Suprapubic skin (tissue), 3 donors: ENCODE measurements at regions not wholly inside any gene's neighbourhood (a gene's known extent, or its start where the extent isn't known, plus 50 kb on each side); places are given as distances from the start of the nearest gene placed in this dataset.

ENCODE experiments used
- POLR2AphosphoS5 ChIP-seq, 3 donors: sonication (generic); formaldehyde crosslinking; IDR thresholded peaks; one replicate each; pipeline ENCODE4 v1.6.1; 2017; ENCODE audit warnings: antibody characterized with exemption in 3 of 3
- TF ChIP-seq, protein P1 (sequence below), 2 donors: fragments of 200-600 bp in 1 of 2; fragments of 450-650 bp in 1 of 2; sonication (generic) in 1 of 2; IDR thresholded peaks; one replicate each; pipeline ENCODE4 v1.5.1; 2016 to 2019; ENCODE audit warnings: antibody characterized with exemption in 2 of 2, mild to moderate bottlenecking in 1 of 2, moderate library complexity in 1 of 2

DNA sequence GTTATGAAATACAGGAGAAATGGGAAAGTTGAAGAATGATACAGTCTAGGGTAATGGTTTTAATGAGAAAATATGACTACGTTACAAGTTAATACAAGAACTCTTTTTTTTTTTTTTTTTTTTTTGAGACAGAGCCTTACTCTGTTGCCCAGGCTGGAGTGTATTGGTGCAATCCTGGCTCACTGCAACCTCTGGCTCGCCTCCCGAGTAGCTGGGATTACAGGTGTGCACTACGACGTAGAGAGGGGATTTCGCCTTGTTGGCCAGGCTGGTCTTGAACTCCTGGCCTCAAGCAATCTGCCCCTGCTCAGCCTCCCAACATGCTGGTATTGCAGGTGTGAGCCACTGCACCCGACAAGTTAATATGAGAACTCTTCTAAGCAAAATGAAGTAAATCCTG is 77.1 kb upstream of the SELENOP start:
- TF ChIP-seq, protein P1, sequence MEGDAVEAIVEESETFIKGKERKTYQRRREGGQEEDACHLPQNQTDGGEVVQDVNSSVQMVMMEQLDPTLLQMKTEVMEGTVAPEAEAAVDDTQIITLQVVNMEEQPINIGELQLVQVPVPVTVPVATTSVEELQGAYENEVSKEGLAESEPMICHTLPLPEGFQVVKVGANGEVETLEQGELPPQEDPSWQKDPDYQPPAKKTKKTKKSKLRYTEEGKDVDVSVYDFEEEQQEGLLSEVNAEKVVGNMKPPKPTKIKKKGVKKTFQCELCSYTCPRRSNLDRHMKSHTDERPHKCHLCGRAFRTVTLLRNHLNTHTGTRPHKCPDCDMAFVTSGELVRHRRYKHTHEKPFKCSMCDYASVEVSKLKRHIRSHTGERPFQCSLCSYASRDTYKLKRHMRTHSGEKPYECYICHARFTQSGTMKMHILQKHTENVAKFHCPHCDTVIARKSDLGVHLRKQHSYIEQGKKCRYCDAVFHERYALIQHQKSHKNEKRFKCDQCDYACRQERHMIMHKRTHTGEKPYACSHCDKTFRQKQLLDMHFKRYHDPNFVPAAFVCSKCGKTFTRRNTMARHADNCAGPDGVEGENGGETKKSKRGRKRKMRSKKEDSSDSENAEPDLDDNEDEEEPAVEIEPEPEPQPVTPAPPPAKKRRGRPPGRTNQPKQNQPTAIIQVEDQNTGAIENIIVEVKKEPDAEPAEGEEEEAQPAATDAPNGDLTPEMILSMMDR (IDR thresholded peaks at IDR 0.05): no peak
- no peak for TF ChIP-seq POLR2AphosphoS5 (IDR thresholded peaks at IDR 0.05)
